ENCODE measurements at regions not wholly inside any gene's neighbourhood (a gene's known extent, or its start where the extent isn't known, plus 50 kb on each side); places are given as distances from the start of the nearest gene placed in this dataset.

DNA sequence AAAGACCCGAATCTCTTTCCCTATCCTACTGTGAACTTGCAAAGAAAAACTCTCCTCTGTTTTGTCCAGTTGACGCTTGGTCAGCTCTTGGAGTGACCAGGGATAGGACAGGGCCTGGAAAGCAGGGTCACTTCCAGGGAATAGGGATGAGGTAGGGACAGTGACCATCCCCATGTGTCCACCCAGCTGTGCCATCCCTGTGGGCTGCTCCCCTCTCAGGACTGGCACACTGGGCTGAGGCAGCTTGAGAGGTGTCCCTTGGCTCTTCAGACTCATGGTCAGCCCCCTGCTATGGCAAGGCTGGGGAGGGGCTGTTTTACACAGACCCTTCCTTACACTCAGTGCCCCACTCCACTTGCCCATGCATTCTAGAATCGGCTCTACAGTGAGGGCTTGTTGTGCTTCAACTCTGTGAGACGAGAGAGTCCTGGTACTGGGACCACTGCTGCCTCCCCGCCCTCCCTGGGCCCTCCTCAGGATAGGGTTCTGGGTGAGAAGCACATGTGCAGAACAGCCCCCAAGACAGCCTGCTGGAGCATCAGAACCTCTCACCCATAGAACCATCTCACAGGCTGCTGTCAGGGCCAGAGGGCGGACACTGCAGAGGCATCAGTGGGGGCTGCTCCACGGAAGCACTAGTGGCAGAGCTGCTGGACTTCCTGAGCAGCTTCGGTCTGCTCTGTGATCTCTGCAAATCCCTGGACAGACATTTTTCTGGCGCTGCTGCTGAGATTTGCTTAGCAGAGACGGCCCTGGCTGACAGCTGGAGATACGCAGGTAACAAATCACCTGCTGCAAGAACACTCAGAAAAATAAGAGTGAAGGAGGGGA is 202.8 kb upstream of the CXCL12 start:
- H3K9me3 Mint-ChIP-seq, result no peaks in the 10 kb centered on the region
- no peaks in the 10 kb centered on the region for H3K4me1 Mint-ChIP-seq (ENCODE audit: low read depth)
- H3K4me3 Mint-ChIP-seq, result no peak overlapping the region
- ATAC-seq (peak in 1 of 2 donors; percentile 27), DNase-seq (no peak)
- no peaks in the 10 kb centered on the region for H3K36me3 Mint-ChIP-seq (ENCODE audit: insufficient read depth)
- H3K27me3 Mint-ChIP-seq (ENCODE audit: low read depth), result no peaks in the 10 kb centered on the region

DNA sequence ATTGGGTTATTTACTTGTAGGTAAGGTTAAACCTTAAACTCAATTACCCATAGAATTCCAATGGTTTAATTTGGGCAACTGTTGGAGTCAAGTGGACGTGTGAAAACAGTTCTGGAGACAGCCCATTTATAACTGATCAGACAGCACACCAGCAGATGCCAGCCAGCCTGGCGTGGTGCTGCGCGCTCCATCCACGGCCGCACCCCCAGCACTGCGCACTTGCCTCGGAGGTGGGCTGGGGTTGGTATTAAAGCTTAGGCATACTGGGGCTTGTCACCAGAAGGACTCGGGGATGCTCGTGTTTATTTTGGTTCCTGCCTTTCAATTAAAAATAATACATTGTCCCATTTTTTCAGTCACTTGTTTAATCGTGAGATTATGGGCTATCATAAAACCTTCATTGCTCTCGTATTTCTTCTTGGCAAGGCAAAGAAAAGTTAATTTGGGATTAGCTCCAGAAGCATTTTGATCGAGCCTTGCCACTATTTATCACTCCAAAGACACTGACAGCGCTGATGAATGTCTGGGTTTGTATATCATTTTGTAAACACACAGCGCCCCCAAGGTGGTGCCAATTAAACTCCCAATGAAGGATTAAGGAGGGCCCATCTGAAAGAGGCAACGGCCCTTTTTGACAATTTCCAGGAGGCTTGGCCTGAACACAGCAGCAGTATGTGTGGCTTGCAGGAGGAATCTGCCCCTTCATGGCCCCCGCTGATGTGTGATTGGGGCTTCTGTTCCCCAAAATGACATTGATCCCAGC is 204.5 kb upstream of the CXCL12 start:
- Mint-ChIP-seq H3K27me3 (ENCODE audit: low read depth) (no peaks in the 10 kb centered on the region), H3K36me3 (ENCODE audit: insufficient read depth) (no peaks in the 10 kb centered on the region), H3K4me1 (ENCODE audit: low read depth) (no peaks in the 10 kb centered on the region), H3K9me3 (no peaks in the 10 kb centered on the region), H3K4me3 (no peak overlapping the region)
- ATAC-seq (no peak), DNase-seq (no peak)

DNA sequence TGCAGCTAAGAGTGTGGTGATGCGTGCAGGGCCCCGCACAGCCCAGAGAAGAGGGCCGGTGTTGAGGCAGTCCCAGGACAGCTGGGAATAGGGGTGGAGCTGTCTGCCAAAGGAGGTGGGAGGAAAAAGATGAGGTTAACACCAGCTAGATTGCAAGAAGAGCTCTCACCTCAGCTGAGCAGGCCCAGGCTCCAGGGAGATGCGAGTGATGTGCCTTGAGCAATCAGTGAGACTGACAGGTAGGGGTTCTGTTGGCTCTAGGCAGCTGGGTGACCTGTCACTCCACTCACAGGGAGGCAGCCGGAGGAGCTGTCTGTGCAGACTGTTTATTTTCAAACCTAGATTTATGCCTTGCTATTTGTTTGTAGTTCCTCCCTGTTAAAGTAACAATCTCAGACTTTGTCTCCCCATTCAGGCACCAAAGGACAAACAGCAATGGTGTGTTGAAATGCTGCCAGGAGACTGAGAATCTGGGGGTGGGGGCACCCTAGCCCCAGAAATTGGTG is 205.1 kb upstream of the CXCL12 start:
- DNase-seq (no peak), ATAC-seq (no peak)
- Mint-ChIP-seq H3K9me3 (no peaks in the 10 kb centered on the region), H3K36me3 (ENCODE audit: insufficient read depth) (no peaks in the 10 kb centered on the region), H3K4me3 (no peak overlapping the region), H3K27me3 (ENCODE audit: low read depth) (no peaks in the 10 kb centered on the region), H3K4me1 (ENCODE audit: low read depth) (no peaks in the 10 kb centered on the region)

DNA sequence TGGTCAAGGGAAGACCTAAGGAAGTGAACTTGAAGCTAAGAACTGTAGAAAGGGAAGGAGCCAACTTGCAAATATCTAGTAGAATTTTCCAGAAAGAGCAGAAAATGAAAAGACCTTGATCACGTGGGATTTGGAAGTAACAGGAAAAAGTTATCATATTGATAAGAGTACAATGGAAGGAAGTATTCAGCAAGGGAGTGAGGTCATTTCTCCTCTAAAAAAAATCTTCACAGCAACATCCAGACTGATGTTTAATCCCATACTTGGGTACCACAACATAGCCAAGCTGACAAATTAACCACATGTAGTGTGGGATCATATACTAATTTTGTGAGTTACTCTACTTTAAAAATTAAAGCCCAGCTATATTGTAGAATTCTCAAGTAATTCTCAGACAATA is 207.0 kb upstream of the CXCL12 start:
- Mint-ChIP-seq H3K4me1 (ENCODE audit: low read depth) (no peaks in the 10 kb centered on the region), H3K36me3 (ENCODE audit: insufficient read depth) (no peaks in the 10 kb centered on the region), H3K4me3 (no peak overlapping the region), H3K9me3 (peaks cover 2% of the 10 kb centered on the region), H3K27me3 (ENCODE audit: low read depth) (no peaks in the 10 kb centered on the region)
- DNase-seq (no peak), ATAC-seq (no peak)

DNA sequence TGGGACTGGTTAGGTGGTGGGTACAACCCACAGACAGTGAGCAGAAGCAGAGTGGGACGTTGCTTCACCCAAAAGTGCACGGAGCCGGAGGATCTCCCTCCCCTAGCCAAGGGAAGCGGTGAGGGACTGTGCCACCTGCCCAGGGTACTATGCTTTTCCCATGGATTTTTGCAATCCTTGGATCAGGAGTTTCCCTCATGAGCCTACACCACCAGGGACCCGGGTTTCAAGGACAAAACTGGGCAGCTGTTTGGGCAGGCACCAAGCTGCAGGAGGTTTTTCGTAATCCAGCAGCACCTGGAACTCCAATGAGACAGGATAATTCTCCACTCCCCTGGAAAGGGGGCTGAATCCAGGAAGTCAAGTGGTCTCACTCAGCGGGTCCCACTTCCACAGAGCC is 209.1 kb upstream of the CXCL12 start:
- Mint-ChIP-seq H3K4me1 (ENCODE audit: low read depth) (no peaks in the 10 kb centered on the region), H3K4me3 (no peak overlapping the region), H3K36me3 (ENCODE audit: insufficient read depth) (no peaks in the 10 kb centered on the region), H3K9me3 (peaks cover 5% of the 10 kb centered on the region), H3K27me3 (ENCODE audit: low read depth) (no peaks in the 10 kb centered on the region)
- DNase-seq, result no peak
- ATAC-seq, result no peak

DNA sequence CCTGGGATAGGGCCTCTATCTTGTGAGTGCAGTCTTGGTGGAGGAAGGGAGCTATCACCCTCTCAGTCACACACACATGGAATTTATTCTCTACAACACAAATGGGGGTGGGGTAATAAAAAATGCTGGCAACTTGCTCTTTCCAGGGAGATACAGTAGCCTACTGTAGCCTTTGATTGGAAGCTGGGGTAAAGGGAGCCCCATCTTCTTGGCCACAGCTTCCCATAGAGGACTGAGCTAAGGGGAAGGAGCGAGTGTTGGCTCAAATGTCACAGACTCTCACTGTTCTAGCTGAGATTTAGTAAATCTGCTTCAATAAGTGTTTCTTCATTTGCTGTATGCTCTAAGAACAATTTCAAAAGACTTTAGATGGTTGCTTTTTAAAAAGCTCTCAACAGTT is 222.2 kb upstream of the CXCL12 start:
- ATAC-seq (no peak), DNase-seq (no peak)
- Mint-ChIP-seq H3K4me3 (no peak overlapping the region), H3K9me3 (no peaks in the 10 kb centered on the region), H3K27me3 (ENCODE audit: low read depth) (peaks cover 14% of the 10 kb centered on the region), H3K36me3 (ENCODE audit: insufficient read depth) (no peaks in the 10 kb centered on the region), H3K4me1 (ENCODE audit: low read depth) (no peaks in the 10 kb centered on the region)

DNA sequence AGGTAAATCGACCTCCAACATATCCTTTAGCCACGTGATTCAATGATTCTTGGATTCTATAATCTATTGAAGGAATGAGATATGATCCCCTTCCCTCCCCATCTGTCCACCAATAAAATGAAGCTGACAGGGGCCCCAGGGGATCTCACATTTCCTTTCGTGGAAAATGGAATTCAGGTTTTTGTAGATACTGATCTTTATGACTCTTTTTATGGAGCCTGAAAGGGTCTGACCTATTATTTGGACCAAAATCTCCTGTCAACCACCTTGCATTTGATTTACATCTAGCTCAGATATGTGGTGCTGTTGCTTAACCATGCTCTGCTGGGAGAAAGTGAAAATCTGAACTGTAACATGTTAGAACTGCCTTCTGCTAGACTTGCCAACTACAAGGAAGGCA is 234.0 kb upstream of the CXCL12 start:
- no peak for ATAC-seq
- peaks cover 4% of the 10 kb centered on the region for H3K9me3 Mint-ChIP-seq
- no peak for DNase-seq
- no peaks in the 10 kb centered on the region for H3K4me1 Mint-ChIP-seq (ENCODE audit: low read depth)
- H3K36me3 Mint-ChIP-seq (ENCODE audit: insufficient read depth), result no peaks in the 10 kb centered on the region
- no peak overlapping the region for H3K4me3 Mint-ChIP-seq
- H3K27me3 Mint-ChIP-seq (ENCODE audit: low read depth), result no peaks in the 10 kb centered on the region

DNA sequence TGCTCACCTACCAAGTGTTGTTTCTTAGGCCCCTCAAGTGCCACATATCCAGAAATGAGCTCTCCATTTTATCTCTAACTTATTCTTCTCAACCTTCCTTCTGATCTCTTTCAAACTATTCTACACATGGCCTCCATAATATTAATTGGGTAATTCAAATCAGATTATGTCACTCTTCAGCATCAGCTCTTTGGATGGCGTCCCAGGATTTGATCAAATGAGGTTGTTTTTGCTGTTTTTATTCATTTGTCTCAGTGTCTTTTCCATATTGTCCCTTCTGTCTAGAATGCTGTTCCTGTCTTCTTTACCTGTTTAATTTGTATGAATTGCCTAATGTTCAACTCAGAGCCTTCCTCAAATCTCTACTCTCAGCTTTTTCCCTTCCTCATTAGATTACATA is 234.6 kb upstream of the CXCL12 start:
- H3K4me3 Mint-ChIP-seq, result no peak overlapping the region

DNA sequence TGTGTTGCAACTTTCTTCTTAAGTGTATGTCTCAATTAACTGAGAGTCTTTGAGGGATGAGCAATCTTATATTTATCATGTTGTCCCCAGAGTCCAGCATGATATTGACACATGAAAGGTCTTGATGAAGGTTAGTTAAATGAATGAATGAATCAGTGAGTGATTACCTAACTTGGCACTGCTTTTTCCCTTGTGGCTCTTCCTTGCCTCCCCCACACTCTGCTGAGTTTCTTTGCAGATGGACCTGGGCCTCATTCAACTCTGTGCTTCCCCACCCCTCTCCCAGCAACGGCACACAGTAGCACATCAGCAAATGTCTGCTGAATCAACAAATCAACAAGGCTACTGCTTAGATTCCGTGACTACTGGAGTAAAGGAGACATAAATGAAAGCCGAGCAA is 235.1 kb upstream of the CXCL12 start:
- peaks cover 4% of the 10 kb centered on the region for H3K9me3 Mint-ChIP-seq
- no peak for ATAC-seq
- no peaks in the 10 kb centered on the region for H3K36me3 Mint-ChIP-seq (ENCODE audit: insufficient read depth)

More for the DNA sequence above, 234.6 kb upstream of the CXCL12 start:
- Mint-ChIP-seq H3K36me3 (ENCODE audit: insufficient read depth) (no peaks in the 10 kb centered on the region), H3K4me1 (ENCODE audit: low read depth) (no peaks in the 10 kb centered on the region), H3K27me3 (ENCODE audit: low read depth) (no peaks in the 10 kb centered on the region), H3K9me3 (peaks cover 4% of the 10 kb centered on the region)
- DNase-seq (no peak), ATAC-seq (no peak)

DNA sequence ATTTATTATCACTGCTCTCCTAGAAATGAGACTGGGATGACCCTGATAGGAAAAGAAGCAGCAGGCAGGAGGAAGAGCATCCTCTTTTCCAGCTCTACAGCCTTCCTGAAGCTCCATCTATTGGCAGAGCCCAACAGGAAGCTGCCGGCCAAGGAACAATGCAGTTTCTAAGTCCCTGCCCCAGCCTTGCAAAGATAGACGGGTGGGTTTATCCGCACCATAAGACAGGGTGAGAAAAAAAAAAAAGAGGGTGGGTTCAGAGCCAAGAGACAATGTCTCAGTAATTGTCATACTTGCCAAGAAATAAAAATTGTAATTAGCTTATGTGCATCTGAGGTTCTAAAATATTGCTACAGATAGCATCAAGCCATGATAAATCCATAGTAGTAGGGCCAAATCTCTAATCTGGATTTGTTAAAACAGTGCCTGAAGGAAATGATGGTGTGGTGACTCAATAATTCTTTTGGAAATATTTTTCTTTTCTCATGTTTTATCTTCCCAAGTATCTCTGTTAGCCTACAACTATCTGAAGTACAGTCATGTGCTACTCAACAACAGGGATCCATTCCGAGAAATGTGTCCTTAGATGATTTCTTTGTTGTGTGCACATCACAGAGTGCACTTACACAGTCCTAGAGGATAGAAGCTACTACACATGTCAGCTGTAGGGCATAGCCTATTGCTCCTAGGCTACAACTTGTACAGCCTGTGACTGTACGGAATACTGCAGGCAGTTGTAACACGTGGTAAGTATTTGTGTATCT is 242.9 kb upstream of the CXCL12 start:
- no peaks in the 10 kb centered on the region for H3K9me3 Mint-ChIP-seq
- no peaks in the 10 kb centered on the region for H3K4me1 Mint-ChIP-seq (ENCODE audit: low read depth)
- ATAC-seq (no peak), DNase-seq (no peak)
- no peaks in the 10 kb centered on the region for H3K27me3 Mint-ChIP-seq (ENCODE audit: low read depth)
- H3K4me3 Mint-ChIP-seq, result no peak overlapping the region
- H3K36me3 Mint-ChIP-seq (ENCODE audit: insufficient read depth), result no peaks in the 10 kb centered on the region

More for the DNA sequence above, 235.1 kb upstream of the CXCL12 start:
- H3K4me3 Mint-ChIP-seq, result no peak overlapping the region
- DNase-seq, result no peak
- no peaks in the 10 kb centered on the region for H3K4me1 Mint-ChIP-seq (ENCODE audit: low read depth)
- H3K27me3 Mint-ChIP-seq (ENCODE audit: low read depth), result no peaks in the 10 kb centered on the region

DNA sequence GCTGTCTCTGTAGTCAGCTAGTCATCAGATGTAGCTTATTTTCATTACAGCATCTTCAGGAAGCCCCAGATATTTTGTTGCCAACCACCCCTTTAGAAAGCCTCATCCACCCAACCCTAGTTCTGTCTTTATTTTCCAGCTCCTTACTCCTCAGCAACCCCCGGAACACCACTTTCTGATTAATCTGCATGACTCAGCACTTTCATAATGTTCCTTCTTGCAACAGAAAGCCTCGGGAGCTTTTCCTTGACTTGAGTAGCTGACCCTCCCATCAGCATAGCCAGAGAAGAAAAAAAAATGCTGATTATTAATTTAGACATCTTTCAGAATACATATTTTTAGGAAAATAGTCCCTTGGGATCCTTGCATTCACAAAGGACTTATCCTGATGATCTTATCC is 244.0 kb upstream of the CXCL12 start:
- Mint-ChIP-seq H3K36me3 (ENCODE audit: insufficient read depth) (no peaks in the 10 kb centered on the region), H3K4me1 (ENCODE audit: low read depth) (no peaks in the 10 kb centered on the region), H3K27me3 (ENCODE audit: low read depth) (no peaks in the 10 kb centered on the region), H3K9me3 (no peaks in the 10 kb centered on the region), H3K4me3 (no peak overlapping the region)
- ATAC-seq (no peak), DNase-seq (no peak)

DNA sequence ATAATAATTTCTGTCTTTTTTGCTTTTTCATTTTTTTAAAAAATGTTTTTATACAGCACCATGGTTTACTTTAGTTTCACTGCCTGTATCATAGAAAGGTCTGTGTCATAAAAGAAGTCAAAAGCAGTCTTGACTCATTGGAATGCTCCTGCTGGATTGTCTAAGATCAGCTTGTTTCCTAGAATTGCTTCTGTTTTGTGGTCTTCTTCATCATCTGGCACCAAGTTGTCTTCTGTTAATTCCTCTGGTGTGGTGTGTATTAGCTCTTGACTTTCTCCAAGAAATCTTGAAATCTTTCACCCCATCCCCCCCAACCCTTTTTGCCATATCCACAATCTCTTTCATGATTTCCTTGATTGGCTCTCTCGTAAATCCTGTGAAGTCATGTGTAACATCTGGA is 250.3 kb upstream of the CXCL12 start:
- H3K9me3 Mint-ChIP-seq, result peaks cover 3% of the 10 kb centered on the region
- H3K4me3 Mint-ChIP-seq, result no peak overlapping the region
- no peaks in the 10 kb centered on the region for H3K27me3 Mint-ChIP-seq (ENCODE audit: low read depth)
- no peak for ATAC-seq
- no peaks in the 10 kb centered on the region for H3K36me3 Mint-ChIP-seq (ENCODE audit: insufficient read depth)
- H3K4me1 Mint-ChIP-seq (ENCODE audit: low read depth), result no peaks in the 10 kb centered on the region
- no peak for DNase-seq

DNA sequence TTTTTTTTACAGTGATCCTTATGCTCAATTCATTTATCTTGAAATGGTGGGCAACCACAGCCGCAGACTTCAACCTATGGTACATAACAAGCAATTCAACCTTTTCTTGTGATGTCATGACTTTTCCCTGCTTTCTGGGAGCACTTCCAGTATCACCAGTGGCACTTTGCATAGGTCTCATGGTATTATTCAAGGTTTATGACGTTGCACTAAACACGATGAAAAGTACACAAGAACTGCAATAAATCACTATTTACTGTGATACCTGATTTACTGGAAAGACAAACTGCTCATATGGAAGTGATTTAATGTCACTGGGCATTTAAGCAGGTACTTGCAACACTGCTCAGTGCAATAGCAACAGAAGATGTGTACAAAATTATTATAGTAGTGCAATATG is 251.7 kb upstream of the CXCL12 start:
- Mint-ChIP-seq H3K4me1 (ENCODE audit: low read depth) (no peaks in the 10 kb centered on the region), H3K4me3 (no peak overlapping the region), H3K27me3 (ENCODE audit: low read depth) (no peaks in the 10 kb centered on the region), H3K36me3 (ENCODE audit: insufficient read depth) (no peaks in the 10 kb centered on the region), H3K9me3 (peaks cover 3% of the 10 kb centered on the region)
- DNase-seq, result no peak
- no peak for ATAC-seq

DNA sequence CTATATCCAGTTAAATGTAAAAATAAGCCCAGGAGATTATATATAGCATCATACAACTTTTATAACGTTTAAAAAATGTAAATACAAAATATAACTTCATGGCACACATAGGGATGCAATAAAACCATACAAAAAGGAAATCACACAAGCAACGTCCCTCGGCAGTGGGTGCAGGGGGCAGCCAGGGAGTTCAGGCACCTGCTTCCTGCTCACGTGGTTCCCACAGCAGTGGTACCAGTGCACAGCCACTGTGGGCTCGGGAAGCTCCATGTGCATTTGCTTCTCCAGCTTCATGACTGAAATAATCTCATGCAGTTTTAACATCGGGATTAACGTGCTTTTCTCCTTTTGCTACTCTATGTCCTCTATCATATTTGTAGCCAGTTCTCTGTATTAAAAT is 255.5 kb upstream of the CXCL12 start:
- Mint-ChIP-seq H3K4me1 (ENCODE audit: low read depth) (no peaks in the 10 kb centered on the region), H3K4me3 (no peak overlapping the region), H3K36me3 (ENCODE audit: insufficient read depth) (no peaks in the 10 kb centered on the region), H3K9me3 (peaks cover 13% of the 10 kb centered on the region), H3K27me3 (ENCODE audit: low read depth) (no peaks in the 10 kb centered on the region)
- ATAC-seq (no peak), DNase-seq (no peak)

Data from activated T-cell treated with anti-CD3 and anti-CD28 coated beads, Interleukin-2, amount 50 U/mL, for 4 hours (primary cell).